ENCODE measurements at regions not wholly inside any gene's neighbourhood (a gene's known extent, or its start where the extent isn't known, plus 50 kb on each side); places are given as distances from the start of the nearest gene placed in this dataset.

- no peak for DNase-seq
Measured at GRCh38 chr6:150713487-150713886, 113.8 kb downstream of the PLEKHG1 start.

- DNase-seq = no peak
Measured at GRCh38 chr6:150713931-150714330, 114.2 kb downstream of the PLEKHG1 start.

- DNase-seq = no peak
Measured at GRCh38 chr6:150715133-150715532, 115.4 kb downstream of the PLEKHG1 start.

GRCh38 chr6:150717419-150717818 lies 117.7 kb downstream of the PLEKHG1 start:
- no peak for DNase-seq

- no peak for DNase-seq
Measured at GRCh38 chr6:150719099-150719766, 119.5 kb downstream of the PLEKHG1 start.

GRCh38 chr6:150719831-150720230 lies 120.1 kb downstream of the PLEKHG1 start:
- DNase-seq = no peak

GRCh38 chr6:150720774-150721233 lies 121.1 kb downstream of the PLEKHG1 start:
- DNase-seq = peak in 1 of 2 donors; percentile 14

GRCh38 chr6:150721418-150722266 lies 122.0 kb downstream of the PLEKHG1 start:
- DNase-seq = no peak

- DNase-seq = no peak
Measured at GRCh38 chr6:150722614-150723344, 123.1 kb downstream of the PLEKHG1 start.

- no peak for DNase-seq
Measured at GRCh38 chr6:150723345-150723658, 123.6 kb downstream of the PLEKHG1 start.

- no peak for DNase-seq
Measured at GRCh38 chr6:150723857-150724256, 124.2 kb downstream of the PLEKHG1 start.

- DNase-seq = no peak
Measured at GRCh38 chr6:150725795-150726194, 126.1 kb downstream of the PLEKHG1 start.

GRCh38 chr6:150729188-150729748 lies 129.6 kb downstream of the PLEKHG1 start:
- DNase-seq = no peak

- no peak for DNase-seq
Measured at GRCh38 chr6:150730801-150731457, 131.2 kb downstream of the PLEKHG1 start.

GRCh38 chr6:150732765-150733539 lies 132.6 kb upstream of the MTHFD1L start:
- DNase-seq = no peak

GRCh38 chr6:150733726-150734125 lies 131.8 kb upstream of the MTHFD1L start:
- no peak for DNase-seq

GRCh38 chr6:150734235-150734634 lies 131.3 kb upstream of the MTHFD1L start:
- DNase-seq = no peak

- no peak for DNase-seq
Measured at GRCh38 chr6:150735341-150735851, 130.1 kb upstream of the MTHFD1L start.

GRCh38 chr6:150738092-150738629 lies 127.3 kb upstream of the MTHFD1L start:
- no peak for DNase-seq

GRCh38 chr6:150739711-150740349 lies 125.7 kb upstream of the MTHFD1L start:
- DNase-seq = no peak

GRCh38 chr6:150740453-150740852 lies 125.0 kb upstream of the MTHFD1L start:
- no peak for DNase-seq

Data from CD4-positive, alpha-beta T cell treated with Interferon alpha-2 for 1 hour (primary cell).